Fibroblast of villous mesenchyme (primary cell): ENCODE measurements at regions not wholly inside any gene's neighbourhood (a gene's known extent, or its start where the extent isn't known, plus 50 kb on each side); places are given as distances from the start of the nearest gene placed in this dataset.
A peak's percentile ranks its signal among the peaks of the same experiment; 100 is the strongest.

Experiments
- DNase-seq: peaks from one replicate; pipeline ENCODE4 v3.0.0-alpha.2; 2010; ENCODE audit warnings: low read depth
- H3K4me3 ChIP-seq: 2 replicates; pipeline ENCODE4 v1.5.1; 2011; ENCODE audit warnings: low read depth, mild to moderate bottlenecking, low read length
- TF ChIP-seq, protein P1 (sequence below): IDR thresholded peaks from 2 replicates; pipeline ENCODE4 v1.5.1; 2012; ENCODE audit warnings: low read depth, mild to moderate bottlenecking, low read length; ENCODE audit not compliant: insufficient read depth

DNA sequence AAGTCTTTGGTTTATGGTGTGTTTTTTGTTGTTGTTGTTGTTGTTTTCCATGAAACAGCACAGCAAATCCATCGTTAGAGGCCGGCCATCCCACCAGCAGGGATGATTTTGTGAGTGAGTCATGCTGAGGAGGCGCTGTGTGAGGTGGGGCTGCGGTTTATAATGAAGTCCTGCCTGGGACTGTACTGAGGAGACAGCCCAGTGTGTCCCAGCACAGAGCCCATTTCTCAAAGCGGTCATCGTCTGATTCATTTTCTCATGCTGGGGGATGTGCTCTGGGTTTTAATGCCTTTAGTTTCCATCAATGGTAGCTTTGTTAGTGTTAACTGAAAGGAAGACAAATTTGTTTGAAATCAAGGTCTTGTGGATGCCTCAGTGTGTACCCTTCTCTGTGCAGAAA is 129.3 kb upstream of the SERP2 start:
- peak; percentile 79 for DNase-seq
- TF ChIP-seq, protein P1, sequence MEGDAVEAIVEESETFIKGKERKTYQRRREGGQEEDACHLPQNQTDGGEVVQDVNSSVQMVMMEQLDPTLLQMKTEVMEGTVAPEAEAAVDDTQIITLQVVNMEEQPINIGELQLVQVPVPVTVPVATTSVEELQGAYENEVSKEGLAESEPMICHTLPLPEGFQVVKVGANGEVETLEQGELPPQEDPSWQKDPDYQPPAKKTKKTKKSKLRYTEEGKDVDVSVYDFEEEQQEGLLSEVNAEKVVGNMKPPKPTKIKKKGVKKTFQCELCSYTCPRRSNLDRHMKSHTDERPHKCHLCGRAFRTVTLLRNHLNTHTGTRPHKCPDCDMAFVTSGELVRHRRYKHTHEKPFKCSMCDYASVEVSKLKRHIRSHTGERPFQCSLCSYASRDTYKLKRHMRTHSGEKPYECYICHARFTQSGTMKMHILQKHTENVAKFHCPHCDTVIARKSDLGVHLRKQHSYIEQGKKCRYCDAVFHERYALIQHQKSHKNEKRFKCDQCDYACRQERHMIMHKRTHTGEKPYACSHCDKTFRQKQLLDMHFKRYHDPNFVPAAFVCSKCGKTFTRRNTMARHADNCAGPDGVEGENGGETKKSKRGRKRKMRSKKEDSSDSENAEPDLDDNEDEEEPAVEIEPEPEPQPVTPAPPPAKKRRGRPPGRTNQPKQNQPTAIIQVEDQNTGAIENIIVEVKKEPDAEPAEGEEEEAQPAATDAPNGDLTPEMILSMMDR = no peak
- H3K4me3 ChIP-seq = no peak overlapping the region

DNA sequence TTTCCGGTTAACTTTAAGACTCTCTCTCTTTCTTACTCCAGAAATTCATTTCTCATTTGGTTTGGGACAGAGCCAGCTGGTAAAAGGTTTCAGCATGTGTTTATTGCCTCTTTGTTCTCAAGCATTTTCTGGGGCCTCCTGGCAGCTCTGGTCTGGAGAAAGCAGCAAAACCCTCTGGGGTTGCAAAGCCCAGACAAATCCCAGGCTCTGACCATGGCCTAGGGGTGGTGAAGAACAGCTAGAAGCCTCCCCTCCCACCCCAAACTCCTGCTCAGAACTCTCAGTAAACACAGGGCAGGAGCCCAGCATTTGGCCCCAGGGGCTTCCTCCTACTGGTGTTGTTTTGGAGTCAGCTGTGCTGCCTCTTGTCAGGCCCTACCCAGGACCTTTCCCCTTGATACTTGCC is 124.2 kb upstream of the SERP2 start:
- no peak overlapping the region for H3K4me3 ChIP-seq
- DNase-seq = peak; percentile 84
- TF ChIP-seq, protein P1 = no peak

DNA sequence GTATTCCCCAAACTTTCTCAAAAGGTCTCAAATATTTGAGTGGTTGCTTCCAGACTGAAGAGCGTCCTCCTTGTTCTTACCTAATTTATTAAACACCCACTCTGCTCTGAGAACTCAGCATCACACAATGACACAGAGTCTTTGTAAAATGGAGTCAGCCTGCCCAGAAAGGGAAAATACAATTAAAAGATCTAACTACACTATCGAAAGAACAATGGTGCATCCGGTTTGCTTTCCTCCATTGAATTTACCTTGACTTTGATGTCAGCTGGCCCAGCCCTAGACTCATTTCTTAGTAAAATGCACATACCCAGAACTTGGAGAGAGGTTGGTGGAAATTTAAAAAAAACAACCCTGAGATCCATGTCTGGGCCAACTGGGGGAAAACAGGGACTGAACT is 120.7 kb upstream of the SERP2 start:
- DNase-seq = no peak
- TF ChIP-seq, protein P1 = no peak

DNA sequence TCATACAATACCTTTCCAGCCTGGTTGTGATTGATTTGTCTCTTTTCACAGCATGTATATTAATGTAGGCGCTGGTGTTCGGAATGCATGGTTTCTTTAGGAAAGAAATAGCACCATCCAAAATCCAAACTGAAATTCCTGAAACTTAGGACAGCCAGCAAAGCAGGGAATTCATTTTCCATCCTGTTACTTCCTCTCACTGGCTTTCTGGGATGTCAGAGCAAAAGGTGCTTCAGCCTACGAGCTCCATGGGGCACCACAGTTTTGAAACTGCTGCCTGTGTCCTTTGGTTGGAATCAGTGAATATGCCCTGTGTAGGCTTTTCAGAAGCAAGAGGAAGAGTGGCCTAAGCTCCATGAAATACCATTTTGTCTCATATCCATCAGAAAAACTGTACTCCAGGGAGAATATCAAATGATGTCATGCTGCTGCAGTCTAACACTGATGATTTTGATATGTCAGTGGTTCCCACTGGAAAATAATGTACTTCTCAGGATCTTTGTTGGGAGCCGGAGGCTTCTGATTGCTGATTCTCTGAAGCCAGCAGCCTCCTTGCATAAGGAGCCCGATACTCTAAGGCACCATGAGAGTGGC is 117.8 kb upstream of the SERP2 start:
- H3K4me3 ChIP-seq = no peak overlapping the region
- no peak for DNase-seq
- TF ChIP-seq, protein P1 = no peak

More for the DNA sequence above, 120.7 kb upstream of the SERP2 start:
- H3K4me3 ChIP-seq = no peak overlapping the region

DNA sequence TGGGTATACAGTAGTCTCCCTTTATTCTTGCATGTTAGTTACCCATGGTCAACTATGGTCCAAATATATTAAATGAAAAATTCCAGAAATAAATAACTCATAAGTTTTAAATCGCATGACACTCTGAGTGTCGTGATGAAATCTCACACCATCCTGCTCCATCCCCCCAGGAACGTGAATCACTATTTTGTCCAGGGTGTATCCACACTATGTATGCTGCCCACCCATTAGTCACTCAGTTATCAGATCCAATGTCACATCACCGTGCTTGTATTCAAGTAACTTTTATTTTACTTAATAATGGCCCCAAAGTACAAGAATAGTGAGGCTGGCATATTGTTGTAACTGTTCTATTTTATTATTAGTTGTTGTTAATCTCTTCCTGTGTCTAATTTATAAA is 115.8 kb upstream of the SERP2 start:
- no peak for DNase-seq
- TF ChIP-seq, protein P1 = no peak
- H3K4me3 ChIP-seq = no peak overlapping the region

DNA sequence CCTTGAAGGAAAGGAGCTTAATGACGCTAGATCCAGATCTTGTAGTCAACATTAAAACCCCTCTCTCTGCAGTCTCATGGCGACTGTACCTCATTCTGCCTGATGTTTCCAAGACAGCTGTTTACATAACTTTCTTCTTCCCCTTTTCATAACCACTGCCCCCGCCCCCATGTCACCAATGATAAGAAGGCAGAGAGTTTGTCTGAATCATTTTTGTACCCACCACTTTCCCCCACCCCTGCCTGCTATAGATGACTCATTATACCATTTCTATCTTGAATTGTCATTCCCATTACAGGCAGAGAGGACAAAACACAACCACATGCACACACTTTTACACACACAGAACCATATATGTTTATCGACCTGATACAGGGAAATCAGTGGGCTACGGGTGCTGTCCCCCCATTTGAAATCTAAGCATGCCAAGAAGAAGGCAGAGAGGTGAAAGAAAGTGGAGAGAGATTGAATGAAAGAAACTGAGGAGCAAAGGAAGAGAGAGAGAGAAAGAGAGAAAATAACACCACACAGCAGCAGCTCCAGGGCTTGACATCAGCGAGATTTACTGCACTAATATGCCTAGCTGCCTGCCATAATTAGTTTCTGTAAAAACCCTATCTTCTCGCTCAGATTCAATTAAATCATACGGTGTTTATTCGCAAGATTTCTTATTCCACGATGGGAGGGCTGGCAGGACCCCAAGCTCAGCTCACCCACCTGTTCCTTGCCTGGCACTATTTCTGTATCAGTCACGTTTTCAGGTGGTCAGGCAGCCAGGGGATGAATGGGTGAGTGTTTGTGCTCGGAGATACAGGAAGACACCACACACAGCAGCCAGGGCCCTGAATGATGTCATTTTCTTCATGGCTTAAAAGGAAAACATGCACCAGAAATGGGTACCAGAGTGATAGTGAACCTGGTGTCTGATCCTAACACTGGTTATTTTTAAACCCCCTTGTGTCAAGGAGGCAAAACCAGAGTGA is 114.3 kb upstream of the SERP2 start:
- H3K4me3 ChIP-seq = no peak overlapping the region
- TF ChIP-seq, protein P1 = no peak
- peak; percentile 55 for DNase-seq
